H1 (cell line): ENCODE measurements at regions not wholly inside any gene's neighbourhood (a gene's known extent, or its start where the extent isn't known, plus 50 kb on each side); places are given as distances from the start of the nearest gene placed in this dataset.
"Not testable (repeated sequence)": the region's sequence is repeated elsewhere in the genome, so short reads cannot be mapped to it uniquely, and the experiment has no call there.

Experiments
- CTCF ChIA-PET: fragments of 300-600 bp; sonication (Branson Sonifier 250); formaldehyde crosslinking; loops from one replicate; lab custom pipeline; 2021; ENCODE audit not compliant: partially characterized antibody; lab: Charles Lee
- POLR2A ChIA-PET: fragments of 300-600 bp; sonication (Branson Sonifier 250); formaldehyde crosslinking; loops from one replicate; lab custom pipeline; 2021; ENCODE audit warnings: inconsistent platforms; ENCODE audit not compliant: partially characterized antibody; lab: Charles Lee
- DNase-seq, 2 experiments: peaks; one replicate each; pipeline versions ENCODE4 v3.0.0 to v3.0.0-alpha.2; 2010 to 2022; ENCODE audit warnings: low spot score in 2 of 2, low read depth in 1 of 2, mixed read lengths in 1 of 2
- FAIRE-seq: peaks from 2 replicates; lab custom pipeline; 2011; peaks lifted over from hg19 to GRCh38; lab: Jason Lieb, UNC
- H2AFZ ChIP-seq: 2 replicates; pipeline ENCODE4 v1.8.1; 2012; ENCODE audit warnings: low read length, inconsistent platforms
- H2AK5ac ChIP-seq: 2 replicates; pipeline ENCODE4 v1.6.1; 2013; ENCODE audit warnings: low read depth, low read length
- H2BK120ac ChIP-seq: replicated peaks from 2 replicates; pipeline ENCODE3; 2013; ENCODE audit warnings: low read depth, low read length, inconsistent platforms
- H2BK12ac ChIP-seq: 2 replicates; pipeline ENCODE4 v1.6.1; 2013; ENCODE audit warnings: low read depth, low read length
- H2BK15ac ChIP-seq: 2 replicates; pipeline ENCODE4 v1.6.1; 2013; ENCODE audit warnings: low read length
- H2BK20ac ChIP-seq: 2 replicates; pipeline ENCODE4 v1.6.1; 2013; ENCODE audit warnings: low read length
- H2BK5ac ChIP-seq: 2 replicates; pipeline ENCODE4 v1.6.1; 2013; ENCODE audit warnings: low read depth, low read length
- H3K14ac ChIP-seq: 2 replicates; pipeline ENCODE4 v1.6.1; 2013; ENCODE audit warnings: inconsistent platforms; ENCODE audit not compliant: insufficient read length
- H3K18ac ChIP-seq: 2 replicates; pipeline ENCODE4 v1.6.1; 2013; ENCODE audit warnings: low read length; ENCODE audit errors: extremely low read depth
- H3K23ac ChIP-seq: 2 replicates; pipeline ENCODE4 v1.6.1; 2013; ENCODE audit warnings: inconsistent platforms; ENCODE audit not compliant: insufficient read length
- H3K23me2 ChIP-seq: 2 replicates; pipeline ENCODE4 v1.6.1; 2013; ENCODE audit warnings: low read depth, low read length
- H3K27ac ChIP-seq: 2 replicates; pipeline ENCODE4 v1.6.1; 2011; ENCODE audit warnings: low read depth, low read length, inconsistent platforms
- H3K27me3 ChIP-seq, 4 experiments: replicated peaks in 1 of 4; 1 replicate in 1 of 4; 2 replicates in 3 of 4; pipeline versions ENCODE4 v1.6.1 to v1.8.1; 2011 to 2013; ENCODE audit warnings: low read length in 3 of 4, mild to moderate bottlenecking in 3 of 4, inconsistent platforms in 2 of 4, mixed read lengths in 2 of 4, moderate library complexity in 1 of 4; ENCODE audit not compliant: control insufficient read depth in 3 of 4, insufficient read depth in 3 of 4; ENCODE audit errors: extremely low read depth in 1 of 4
- H3K36me3 ChIP-seq, 4 experiments: 2 replicates each; pipeline versions ENCODE4 v1.6.1 to v1.8.1; 2011 to 2013; ENCODE audit warnings: mild to moderate bottlenecking in 4 of 4, low read length in 3 of 4, moderate library complexity in 2 of 4, control low read depth in 1 of 4, inconsistent platforms in 1 of 4; ENCODE audit not compliant: insufficient read depth in 4 of 4, control insufficient read depth in 2 of 4
- H3K4ac ChIP-seq: replicated peaks from 2 replicates; pipeline ENCODE3; 2013; ENCODE audit warnings: low read length, low read depth, mixed read lengths, inconsistent platforms; ENCODE audit not compliant: insufficient read length
- H3K4me1 ChIP-seq, 4 experiments: replicated peaks in 1 of 4; 1 replicate in 1 of 4; 2 replicates in 3 of 4; pipeline versions ENCODE4 v1.6.1 to v1.8.1; 2011 to 2013; ENCODE audit warnings: low read length in 3 of 4, inconsistent platforms in 2 of 4, mixed read lengths in 1 of 4; ENCODE audit not compliant: insufficient read depth in 4 of 4, control insufficient read depth in 3 of 4
- H3K4me2 ChIP-seq, 2 experiments: 2 replicates each; pipeline versions ENCODE4 v1.6.1 to v1.8.1; 2011 to 2013; ENCODE audit warnings: low read depth in 2 of 2, low read length in 2 of 2, control low read depth in 1 of 2, inconsistent platforms in 1 of 2, mild to moderate bottlenecking in 1 of 2; ENCODE audit not compliant: insufficient read depth in 1 of 2
- H3K4me3 ChIP-seq, 4 experiments: fragments of 200-600, 300-600 bp in 1 of 4; sonication (generic), shearing (Covaris generic), sonication (Bioruptor Twin) in 1 of 4; 2 replicates each; pipeline versions ENCODE4 v1.5.1 to v1.8.1; 2011 to 2016; ENCODE audit warnings: low read length in 4 of 4, low read depth in 3 of 4, control low read depth in 2 of 4, inconsistent platforms in 2 of 4, mild to moderate bottlenecking in 2 of 4, mixed read lengths in 1 of 4, moderate library complexity in 1 of 4; ENCODE audit not compliant: insufficient read depth in 2 of 4; ENCODE audit errors: extremely low read depth in 1 of 4
- H3K56ac ChIP-seq: replicated peaks from 2 replicates; pipeline ENCODE3; 2013; ENCODE audit warnings: low read depth, mild to moderate bottlenecking, mixed read lengths, low read length, inconsistent platforms; ENCODE audit not compliant: insufficient read length
- H3K79me1 ChIP-seq: 2 replicates; pipeline ENCODE4 v1.6.1; 2013; ENCODE audit warnings: low read depth, low read length, control low read depth
- H3K79me2 ChIP-seq, 2 experiments: 2 replicates each; pipeline versions ENCODE4 v1.6.1 to v1.8.1; 2012 to 2013; ENCODE audit warnings: low read length in 2 of 2, mild to moderate bottlenecking in 2 of 2, inconsistent platforms in 1 of 2; ENCODE audit not compliant: insufficient read depth in 2 of 2, control insufficient read depth in 1 of 2
- H3K9ac ChIP-seq, 4 experiments: replicated peaks in 1 of 4; 1 replicate in 1 of 4; 2 replicates in 3 of 4; pipeline versions ENCODE4 v1.6.1 to v1.8.1; 2011 to 2013; ENCODE audit warnings: low read depth in 3 of 4, low read length in 3 of 4, control low read depth in 2 of 4, mild to moderate bottlenecking in 2 of 4, moderate library complexity in 2 of 4, inconsistent platforms in 1 of 4; ENCODE audit errors: extremely low read depth in 1 of 4
- H3K9me3 ChIP-seq, 2 experiments: 2 replicates each; pipeline versions ENCODE4 v1.6.1 to v1.8.1; 2012 to 2013; ENCODE audit warnings: mild to moderate bottlenecking in 2 of 2, moderate library complexity in 2 of 2, control low read depth in 1 of 2, inconsistent platforms in 1 of 2, low read depth in 1 of 2, low read length in 1 of 2, mixed read lengths in 1 of 2; ENCODE audit not compliant: insufficient read depth in 2 of 2
- H4K20me1 ChIP-seq, 2 experiments: replicated peaks in 1 of 2; 2 replicates each; pipeline versions ENCODE3 to v1.8.1; 2011 to 2013; ENCODE audit warnings: inconsistent platforms in 2 of 2, low read length in 2 of 2, mild to moderate bottlenecking in 1 of 2; ENCODE audit not compliant: insufficient read depth in 2 of 2, control insufficient read depth in 1 of 2
- H4K5ac ChIP-seq: 2 replicates; pipeline ENCODE4 v1.6.1; 2013; ENCODE audit warnings: low read length, low read depth, mixed read lengths, inconsistent platforms; ENCODE audit not compliant: insufficient read length
- H4K8ac ChIP-seq: 2 replicates; pipeline ENCODE4 v1.8.0; 2013; ENCODE audit warnings: mild to moderate bottlenecking, moderate library complexity, low read length, inconsistent platforms; ENCODE audit not compliant: insufficient read depth; ENCODE audit errors: extremely low read depth
- H4K91ac ChIP-seq: replicated peaks from 2 replicates; pipeline ENCODE3; 2013; ENCODE audit warnings: low read length, mixed read lengths, inconsistent platforms; ENCODE audit not compliant: insufficient read length
- WGBS, 2 experiments: shearing (Covaris generic) in 1 of 2; methylation state at CpG; one replicate each; pipeline versions ENCODE4 v1.1.6 to v1.1.7; 2013 to 2015; ENCODE audit warnings: low lambda C conversion rate in 2 of 2, mixed read lengths in 2 of 2, inconsistent platforms in 1 of 2, low coverage in 1 of 2, missing lambda C conversion rate in 1 of 2; ENCODE audit not compliant: insufficient replicate concordance in 2 of 2, insufficient coverage in 1 of 2, insufficient read length in 1 of 2; ENCODE audit errors: extremely low coverage in 1 of 2, missing lambda C conversion rate in 1 of 2; 5-methylcytosine and 5-hydroxymethylcytosine counted together

- H3K56ac ChIP-seq, H2BK120ac ChIP-seq, H4K5ac ChIP-seq, H2BK12ac ChIP-seq, H3K79me1 ChIP-seq, FAIRE-seq, H2AFZ ChIP-seq, H3K4ac ChIP-seq, H2BK5ac ChIP-seq, H2AK5ac ChIP-seq, H3K79me2 ChIP-seq, H2BK15ac ChIP-seq, H3K27me3 ChIP-seq, H2BK20ac ChIP-seq, H3K4me1 ChIP-seq, H4K8ac ChIP-seq, POLR2A ChIA-PET, H3K14ac ChIP-seq, H4K20me1 ChIP-seq, H3K27ac ChIP-seq, H3K4me3 ChIP-seq, H3K18ac ChIP-seq, H3K36me3 ChIP-seq, H3K23ac ChIP-seq, H4K91ac ChIP-seq, H3K4me2 ChIP-seq, DNase-seq, H3K23me2 ChIP-seq, H3K9me3 ChIP-seq, H3K9ac ChIP-seq: not testable (repeated sequence)
- CTCF ChIA-PET: interaction anchor here (0.7 kb wide), 1 partner anchor 176 kb away, joined by 3 read pairs; no protein-coding TSS in a partner anchor
- 86% methylated on average over 4 of the region's 4 CpGs; no CpG with 5 or more reads in 1 of the 2 experiments for WGBS, 2 experiments
Measured at GRCh38 chr3:64780923-64781322, 93.1 kb upstream of the ADAMTS9 start.
